Kidney epithelial cell (primary cell): ENCODE measurements at regions not wholly inside any gene's neighbourhood (a gene's known extent, or its start where the extent isn't known, plus 50 kb on each side); places are given as distances from the start of the nearest gene placed in this dataset.
"Not testable (repeated sequence)": the region's sequence is repeated elsewhere in the genome, so short reads cannot be mapped to it uniquely, and the experiment has no call there.

Source experiments
- DNase-seq: peaks from one replicate; pipeline ENCODE4 v3.0.0-alpha.2; 2010; ENCODE audit warnings: low read depth
- H3K27me3 ChIP-seq: 2 replicates; pipeline ENCODE4 v1.6.0; 2011; ENCODE audit warnings: low read length; ENCODE audit not compliant: control insufficient read depth, insufficient read depth
- H3K36me3 ChIP-seq: 2 replicates; pipeline ENCODE4 v1.5.1; 2011; ENCODE audit warnings: low read length; ENCODE audit not compliant: control insufficient read depth, insufficient read depth
- H3K4me3 ChIP-seq: 2 replicates; pipeline ENCODE4 v1.5.1; 2011; ENCODE audit warnings: low read depth, mild to moderate bottlenecking, control low read depth, low read length
- CTCF ChIP-seq: IDR thresholded peaks from 2 replicates; pipeline ENCODE4 v1.5.1; 2011; ENCODE audit warnings: mild to moderate bottlenecking, moderate library complexity, low read length, control low read depth, inconsistent platforms; ENCODE audit not compliant: insufficient read depth, poor library complexity, severe bottlenecking

GRCh38 chrX:112424166-112424565, 255.6 kb downstream of the LHFPL1 start:
- no peak for TF ChIP-seq CTCF
- Histone ChIP-seq H3K4me3 (no peak overlapping the region), H3K27me3 (no peaks in the 10 kb centered on the region), H3K36me3 (no peaks in the 10 kb centered on the region)
- no peak for DNase-seq

GRCh38 chrX:112391313-112391712, 288.4 kb downstream of the LHFPL1 start:
- TF ChIP-seq CTCF: no peak
- H3K36me3 ChIP-seq: no peaks in the 10 kb centered on the region
- H3K4me3 ChIP-seq: no peak overlapping the region
- no peak for DNase-seq
- no peaks in the 10 kb centered on the region for H3K27me3 ChIP-seq

GRCh38 chrX:112381649-112382298, 298.0 kb downstream of the LHFPL1 start:
- not testable (repeated sequence) for DNase-seq, H3K36me3 ChIP-seq, H3K4me3 ChIP-seq, H3K27me3 ChIP-seq

GRCh38 chrX:112380541-112381278, 298.1 kb upstream of the TRPC5 start:
- Histone ChIP-seq H3K27me3 (no peaks in the 10 kb centered on the region), H3K36me3 (no peaks in the 10 kb centered on the region), H3K4me3 (no peak overlapping the region)
- no peak for TF ChIP-seq CTCF
- no peak for DNase-seq

GRCh38 chrX:112377481-112377880, 294.9 kb upstream of the TRPC5 start:
- Histone ChIP-seq H3K36me3 (no peaks in the 10 kb centered on the region), H3K27me3 (no peaks in the 10 kb centered on the region), H3K4me3 (no peak overlapping the region)
- DNase-seq: no peak
- TF ChIP-seq CTCF: no peak

- no peaks in the 10 kb centered on the region for H3K27me3 ChIP-seq
- H3K36me3 ChIP-seq: no peaks in the 10 kb centered on the region
- peak; percentile 11 for TF ChIP-seq CTCF
- no peak overlapping the region for H3K4me3 ChIP-seq
- no peak for DNase-seq
Observed at GRCh38 chrX:112368371-112368770, 285.8 kb upstream of the TRPC5 start.
